Fibroblast of lung (primary cell): ENCODE measurements at regions not wholly inside any gene's neighbourhood (a gene's known extent, or its start where the extent isn't known, plus 50 kb on each side); places are given as distances from the start of the nearest gene placed in this dataset.

Experiments
- DNase-seq, 2 donors: peaks; one replicate each; pipeline versions ENCODE4 v3.0.0 to v3.0.0-alpha.2; 2010; ENCODE audit warnings: low read depth in 2 of 2
- H2AFZ ChIP-seq: 2 replicates; pipeline ENCODE4 v1.5.1; 2012; ENCODE audit warnings: low read length, control low read depth, inconsistent platforms
- H3K27ac ChIP-seq: 2 replicates; pipeline ENCODE4 v1.5.1; 2011; ENCODE audit warnings: low read length, control low read depth; ENCODE audit not compliant: insufficient read depth
- H3K27me3 ChIP-seq: 2 replicates; pipeline ENCODE4 v1.5.1; 2011; ENCODE audit warnings: mild to moderate bottlenecking, low read length; ENCODE audit not compliant: control insufficient read depth, insufficient read depth
- H3K36me3 ChIP-seq: 2 replicates; pipeline ENCODE4 v1.5.1; 2011; ENCODE audit warnings: low read length; ENCODE audit not compliant: control insufficient read depth, insufficient read depth
- H3K4me1 ChIP-seq: 2 replicates; pipeline ENCODE4 v1.5.1; 2011; ENCODE audit warnings: low read length; ENCODE audit not compliant: control insufficient read depth, insufficient read depth; ENCODE audit errors: extremely low read depth
- H3K4me2 ChIP-seq: 2 replicates; pipeline ENCODE4 v1.5.1; 2011; ENCODE audit warnings: low read length, control low read depth; ENCODE audit not compliant: insufficient read depth; ENCODE audit errors: extremely low read depth
- H3K4me3 ChIP-seq, 4 experiments: fragments of 200-600 bp in 1 of 4; sonication (generic) in 1 of 4; replicated peaks in 1 of 4; 2 replicates each; pipeline ENCODE4 v1.5.1; 2011 to 2016; ENCODE audit warnings: low read length in 4 of 4, low read depth in 3 of 4, mild to moderate bottlenecking in 3 of 4, control low read depth in 2 of 4, inconsistent platforms in 1 of 4, mixed read lengths in 1 of 4; ENCODE audit not compliant: insufficient read depth in 1 of 4; ENCODE audit errors: control extremely low read depth in 1 of 4
- H3K79me2 ChIP-seq: 2 replicates; pipeline ENCODE4 v1.5.1; 2012; ENCODE audit warnings: mild to moderate bottlenecking, low read length, inconsistent platforms; ENCODE audit not compliant: control insufficient read depth, insufficient read depth
- H3K9ac ChIP-seq: 2 replicates; pipeline ENCODE4 v1.5.1; 2011; ENCODE audit warnings: mild to moderate bottlenecking, low read length, control low read depth; ENCODE audit not compliant: insufficient read depth
- H3K9me3 ChIP-seq: 2 replicates; pipeline ENCODE4 v1.5.1; 2012; ENCODE audit warnings: low read depth, low read length; ENCODE audit not compliant: control insufficient read depth, insufficient read depth
- H4K20me1 ChIP-seq: 2 replicates; pipeline ENCODE4 v1.5.1; 2011; ENCODE audit warnings: low read length; ENCODE audit not compliant: control insufficient read depth, insufficient read depth; ENCODE audit errors: extremely low read depth
- CTCF ChIP-seq, 2 donors: IDR thresholded peaks in 1 of 2; conservative IDR thresholded peaks in 1 of 2; 1 replicate in 1 of 2; 2 replicates in 1 of 2; pipeline ENCODE4 v1.5.1; 2011 to 2012; ENCODE audit warnings: low read length in 2 of 2, control low read depth in 1 of 2, inconsistent platforms in 1 of 2, low read depth in 1 of 2, mild to moderate bottlenecking in 1 of 2
- EZH2 ChIP-seq: IDR thresholded peaks from 2 replicates; pipeline ENCODE4 v1.5.1; 2012; ENCODE audit warnings: low read length, control low read depth, mild to moderate bottlenecking; ENCODE audit errors: missing control alignments

GRCh38 chr11:107276077-107276476 is 181.5 kb downstream of the CWF19L2 start:
- DNase-seq = no peak
- Histone ChIP-seq H3K36me3 (no peaks in the 10 kb centered on the region), H3K27me3 (no peaks in the 10 kb centered on the region), H3K4me1 (no peaks in the 10 kb centered on the region), H3K4me3 (no peak overlapping the region), H2AFZ (no peak overlapping the region), H3K79me2 (no peaks in the 10 kb centered on the region), H3K9me3 (no peaks in the 10 kb centered on the region), H4K20me1 (no peaks in the 10 kb centered on the region), H3K27ac (no peak overlapping the region), H3K9ac (no peak overlapping the region), H3K4me2 (no peak overlapping the region)
- TF ChIP-seq CTCF (conservative IDR thresholded peaks at IDR 0.05 in 1 of 2, IDR thresholded peaks at IDR 0.05 in 1 of 2; ENCODE audit: low read depth in 1 of 2, low read length in 2 of 2) = no peak
- no peak for TF ChIP-seq EZH2

GRCh38 chr11:107275632-107276031 is 182.0 kb downstream of the CWF19L2 start:
- no peak overlapping the region for H3K4me3 ChIP-seq
- no peaks in the 10 kb centered on the region for H3K4me1 ChIP-seq
- H3K27ac ChIP-seq = no peak overlapping the region
- no peaks in the 10 kb centered on the region for H3K9me3 ChIP-seq
- H4K20me1 ChIP-seq = no peaks in the 10 kb centered on the region
- no peak overlapping the region for H3K9ac ChIP-seq
- no peaks in the 10 kb centered on the region for H3K36me3 ChIP-seq
- TF ChIP-seq CTCF (conservative IDR thresholded peaks at IDR 0.05 in 1 of 2, IDR thresholded peaks at IDR 0.05 in 1 of 2; ENCODE audit: low read depth in 1 of 2, low read length in 2 of 2) = no peak
- no peak overlapping the region for H2AFZ ChIP-seq
- H3K79me2 ChIP-seq = no peaks in the 10 kb centered on the region
- no peak overlapping the region for H3K4me2 ChIP-seq
- DNase-seq = no peak
- no peaks in the 10 kb centered on the region for H3K27me3 ChIP-seq

- no peaks in the 10 kb centered on the region for H3K9me3 ChIP-seq
- DNase-seq = no peak
- H3K36me3 ChIP-seq = no peaks in the 10 kb centered on the region
- no peak overlapping the region for H2AFZ ChIP-seq
- H3K9ac ChIP-seq = no peak overlapping the region
- H3K4me3 ChIP-seq = no peak overlapping the region
- no peaks in the 10 kb centered on the region for H3K79me2 ChIP-seq
- H3K4me1 ChIP-seq = no peaks in the 10 kb centered on the region
- H3K4me2 ChIP-seq = no peak overlapping the region
- H3K27me3 ChIP-seq = no peaks in the 10 kb centered on the region
- H4K20me1 ChIP-seq = no peaks in the 10 kb centered on the region
- TF ChIP-seq EZH2 (no peak), CTCF (conservative IDR thresholded peaks at IDR 0.05 in 1 of 2, IDR thresholded peaks at IDR 0.05 in 1 of 2; ENCODE audit: low read depth in 1 of 2, low read length in 2 of 2) (no peak)
- no peak overlapping the region for H3K27ac ChIP-seq
These were observed 183.5 kb downstream of the CWF19L2 start for GRCh38 chr11:107274138-107274537.
